Embryonic facial prominence (tissue), 1 donor: ENCODE measurements at regions not wholly inside any gene's neighbourhood (a gene's known extent, or its start where the extent isn't known, plus 50 kb on each side); places are given as distances from the start of the nearest gene placed in this dataset.
A peak's percentile ranks its signal among the peaks of the same experiment; 100 is the strongest.

Source experiments
- DNase-seq: peaks from one replicate; pipeline ENCODE4 v3.0.0-alpha.2; 2016; ENCODE audit errors: extremely low spot score

- no peak for DNase-seq
Measured at GRCh38 chr14:100658181-100658886, 68.4 kb upstream of the DLK1 start.

- DNase-seq: no peak
Measured at GRCh38 chr14:100659345-100660001, 67.2 kb upstream of the DLK1 start.

- DNase-seq: no peak
Measured at GRCh38 chr14:100660498-100660881, 66.2 kb upstream of the DLK1 start.

DNA sequence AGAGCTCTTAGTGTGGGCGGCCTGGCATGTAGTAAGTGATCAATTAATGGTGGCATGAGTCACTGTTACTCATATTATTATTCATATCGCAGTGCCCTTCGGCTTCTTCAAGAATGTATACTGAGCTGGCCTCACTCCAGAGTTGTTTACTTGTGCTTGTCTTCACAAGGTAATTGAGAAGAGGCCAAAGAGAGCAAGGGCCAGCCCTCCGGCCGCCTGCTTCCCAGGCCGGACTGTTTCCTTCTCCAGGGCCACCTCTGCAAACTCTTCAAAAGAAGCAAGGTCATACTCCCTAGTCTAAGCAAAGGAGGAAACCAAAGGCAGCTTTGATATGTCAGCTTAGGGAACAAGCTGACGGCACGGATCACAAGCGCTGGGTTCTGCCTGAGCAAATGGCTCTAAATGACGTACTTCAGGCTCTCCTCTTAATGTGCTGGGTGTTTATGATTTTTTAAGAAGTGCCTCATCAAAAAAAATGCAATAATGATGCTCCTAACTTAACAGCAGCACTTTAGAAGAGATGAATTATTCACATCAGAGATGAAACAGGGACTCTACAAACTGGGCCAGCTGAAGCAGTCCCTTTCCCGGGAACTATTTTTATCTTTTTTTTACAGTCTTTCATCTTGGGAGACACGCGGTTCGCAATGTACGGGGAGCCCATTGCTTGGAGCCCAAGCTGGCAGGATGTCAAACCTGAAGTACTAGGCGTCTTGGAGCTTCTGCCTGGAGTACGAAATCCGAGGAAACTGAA lies 65.6 kb upstream of the DLK1 start:
- DNase-seq: no peak

GRCh38 chr14:100662879-100663760 lies 63.6 kb upstream of the DLK1 start:
- DNase-seq: peak; percentile 58

DNA sequence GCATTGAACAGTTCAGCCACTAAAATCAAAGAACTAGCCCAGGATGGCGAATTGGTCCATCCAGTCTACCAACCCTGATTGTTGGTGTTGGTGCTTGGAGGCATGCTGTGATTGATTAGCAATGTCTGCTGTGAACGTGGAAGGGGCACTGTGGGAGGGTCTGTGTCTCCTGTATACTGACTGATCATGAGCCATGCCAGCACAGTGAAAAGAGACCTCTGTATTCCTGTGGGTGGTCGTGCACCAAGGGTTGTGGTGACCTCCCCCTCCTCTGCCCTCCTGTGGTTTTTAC lies 63.0 kb upstream of the DLK1 start:
- no peak for DNase-seq

DNA sequence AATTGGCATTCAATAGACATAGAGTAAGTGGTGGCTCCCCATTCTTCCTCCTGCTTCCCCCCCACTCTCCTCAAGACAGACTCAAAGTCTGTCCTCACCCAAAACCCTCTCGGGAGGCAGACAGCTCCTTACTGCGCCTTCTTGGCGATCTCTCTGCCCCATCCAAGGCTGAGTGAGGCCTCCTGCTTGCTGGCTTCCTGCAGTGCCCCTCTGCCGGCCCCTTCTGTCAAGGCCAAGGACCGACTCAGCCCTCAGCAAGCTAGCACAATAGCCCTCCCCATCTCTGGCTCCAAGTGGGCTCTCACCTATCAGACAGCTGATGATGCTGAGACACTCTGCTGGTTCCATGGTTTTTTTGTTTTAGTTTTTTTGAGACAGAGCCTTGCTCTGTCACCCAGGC lies 62.5 kb upstream of the DLK1 start:
- DNase-seq: no peak

DNA sequence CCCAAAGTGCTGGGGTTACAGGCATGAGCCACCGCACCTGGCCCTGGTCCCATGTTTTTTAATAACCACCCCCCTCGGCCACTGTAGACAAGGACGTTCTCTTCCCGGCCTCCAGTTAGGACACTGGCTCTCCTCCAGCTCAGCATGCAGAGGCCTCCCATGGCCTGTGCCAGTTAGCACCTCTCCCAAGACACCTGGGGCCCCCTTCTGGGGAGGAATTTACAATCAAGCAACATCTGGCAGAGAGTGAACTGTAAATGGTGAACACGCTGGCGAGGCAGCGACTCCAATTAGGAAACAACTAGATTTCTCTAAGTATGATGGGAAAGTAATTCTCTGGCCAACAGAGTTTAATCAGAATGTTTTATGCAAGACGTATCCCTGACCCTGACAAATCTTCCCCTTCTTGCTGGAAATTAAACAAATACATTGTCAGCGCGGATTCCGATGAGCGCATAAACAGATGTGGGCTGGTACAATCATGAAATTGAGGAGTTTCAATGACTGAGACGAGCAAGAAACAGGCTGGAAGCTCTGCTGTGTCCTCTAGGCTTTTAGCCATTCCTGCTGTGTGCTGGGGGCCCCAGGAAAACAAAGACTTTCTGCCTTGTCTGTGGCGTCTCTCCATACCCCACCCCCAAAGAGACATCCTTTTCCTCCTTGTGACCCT lies 61.7 kb upstream of the DLK1 start:
- DNase-seq: peak; percentile 82

- no peak for DNase-seq
Measured at GRCh38 chr14:100665511-100666032, 61.1 kb upstream of the DLK1 start.

- DNase-seq: no peak
Measured at GRCh38 chr14:100666403-100666802, 60.3 kb upstream of the DLK1 start.

DNA sequence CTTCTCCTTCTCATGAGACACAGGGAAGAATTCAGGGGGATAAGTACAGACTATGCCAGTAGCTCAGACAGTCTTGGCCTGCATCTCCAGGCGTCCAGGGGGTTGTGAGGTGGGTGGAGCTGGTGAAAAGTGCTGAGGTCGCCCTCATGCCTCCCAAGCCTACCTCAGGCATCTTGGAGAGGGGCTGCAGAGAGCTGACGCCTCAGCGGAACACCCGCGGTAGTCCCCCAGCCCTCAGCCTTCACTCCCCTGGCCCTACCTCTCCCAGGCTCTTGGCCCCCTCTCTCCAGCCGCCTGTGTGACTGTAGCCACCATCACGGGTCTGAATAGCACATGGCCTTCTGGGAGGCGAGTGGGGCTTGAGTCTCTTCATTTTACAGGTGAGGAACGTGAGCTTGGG lies 59.8 kb upstream of the DLK1 start:
- no peak for DNase-seq

GRCh38 chr14:100667656-100668055 lies 59.0 kb upstream of the DLK1 start:
- no peak for DNase-seq

- no peak for DNase-seq
Measured at GRCh38 chr14:100668352-100668751, 58.3 kb upstream of the DLK1 start.

- no peak for DNase-seq
Measured at GRCh38 chr14:100669011-100669412, 57.7 kb upstream of the DLK1 start.

DNA sequence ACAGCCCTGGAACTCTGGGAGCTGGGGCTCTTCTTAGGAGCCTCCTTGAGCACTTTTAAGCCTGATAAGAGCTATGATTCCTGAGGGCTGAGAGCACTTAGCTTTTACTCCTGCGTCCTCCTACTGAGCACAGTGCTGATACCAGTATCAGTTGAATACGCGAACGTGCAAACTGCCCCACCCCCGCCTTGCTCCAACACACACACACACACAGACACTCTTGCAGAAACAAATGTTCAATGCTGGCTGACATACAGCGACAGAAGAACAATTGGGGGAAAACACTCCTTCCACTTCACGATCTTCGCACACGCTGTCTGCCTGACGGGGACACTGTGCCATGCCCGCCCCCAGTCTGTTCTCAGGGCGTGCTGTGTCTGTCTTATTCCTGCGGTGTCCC lies 57.2 kb upstream of the DLK1 start:
- no peak for DNase-seq

DNA sequence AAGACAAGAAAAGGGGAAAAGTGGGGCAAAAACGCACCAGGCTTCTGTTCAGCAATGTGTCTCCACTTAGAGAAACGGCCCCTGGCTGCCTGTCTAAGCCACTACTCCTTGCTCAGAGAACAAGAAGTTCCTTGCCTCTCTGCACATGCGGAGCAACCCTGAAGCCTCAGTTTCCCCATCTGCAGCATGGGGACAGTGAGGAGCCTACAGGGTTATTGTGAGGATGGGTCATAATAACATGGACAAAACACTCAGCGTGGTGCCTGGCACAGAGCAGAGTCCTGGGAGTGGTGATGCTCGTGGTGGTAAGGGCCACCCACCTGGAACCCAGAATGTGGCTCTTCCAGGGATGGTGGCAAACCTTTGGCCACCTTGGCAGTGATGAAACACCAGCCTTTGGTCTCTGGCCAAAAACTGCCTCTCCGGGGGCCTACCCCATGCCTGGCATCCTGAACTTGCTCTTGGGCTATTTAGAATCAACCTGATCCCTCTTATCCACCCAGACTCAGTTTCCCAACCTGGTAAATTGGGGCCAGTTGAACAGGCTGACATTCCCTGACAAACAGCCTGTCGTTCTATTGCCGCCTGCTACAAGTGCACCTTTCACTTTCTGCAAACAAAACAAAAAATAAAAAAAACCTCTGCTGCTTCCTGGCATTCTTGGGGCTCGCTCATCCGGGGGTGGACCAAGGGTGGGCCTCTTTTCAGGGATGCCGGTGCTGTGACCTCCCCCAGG lies 56.5 kb upstream of the DLK1 start:
- no peak for DNase-seq

DNA sequence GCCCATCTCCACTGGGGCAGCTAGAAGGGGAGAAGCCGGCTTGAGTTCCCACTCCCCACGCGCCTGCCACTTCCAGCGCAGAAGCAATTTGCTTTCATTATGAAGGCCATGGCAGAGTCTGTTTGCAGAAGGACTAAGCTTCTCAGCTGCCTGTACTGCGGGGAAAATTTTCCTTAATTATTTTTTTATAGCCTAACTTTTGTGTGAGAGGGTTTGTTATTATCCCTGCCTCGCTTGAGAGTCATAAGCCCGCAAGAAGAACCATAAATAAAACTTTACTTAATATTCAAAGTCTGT lies 56.0 kb upstream of the DLK1 start:
- no peak for DNase-seq

DNA sequence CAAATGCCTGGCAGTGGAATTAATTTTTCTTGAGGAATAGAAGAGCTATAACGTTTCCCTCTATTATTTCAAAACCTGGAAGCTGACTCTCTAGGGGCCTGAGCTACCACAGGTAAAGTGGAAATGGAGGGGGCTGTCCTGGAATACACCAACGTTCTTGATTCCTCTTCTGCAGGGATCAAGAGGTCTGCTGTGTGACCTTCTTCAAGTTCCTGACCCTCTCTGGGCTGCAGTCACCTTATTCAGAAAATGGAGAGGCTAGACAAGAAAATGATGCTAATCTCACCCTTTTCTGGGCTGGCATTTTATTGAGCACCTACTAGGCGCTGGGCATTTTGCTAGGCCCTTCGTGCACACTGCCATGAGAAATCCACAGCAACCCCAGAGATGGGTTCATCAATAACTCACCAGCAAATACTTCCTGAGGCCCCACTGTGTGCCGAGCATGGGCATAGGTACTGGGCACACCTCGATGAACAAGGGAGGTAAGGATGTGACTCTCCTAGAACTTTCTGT lies 55.2 kb upstream of the DLK1 start:
- DNase-seq: no peak

- DNase-seq: no peak
Measured at GRCh38 chr14:100671906-100672305, 54.8 kb upstream of the DLK1 start.

- DNase-seq: no peak
Measured at GRCh38 chr14:100673085-100673806, 53.4 kb upstream of the DLK1 start.
